ENCODE measurements at regions not wholly inside any gene's neighbourhood (a gene's known extent, or its start where the extent isn't known, plus 50 kb on each side); places are given as distances from the start of the nearest gene placed in this dataset.

- DNase-seq: no peak
Measured at GRCh38 chr3:193997228-193998122, 138.5 kb upstream of the HES1 start.

GRCh38 chr3:193998123-193998448, 137.9 kb upstream of the HES1 start:
- no peak for DNase-seq

- DNase-seq: no peak
Measured at GRCh38 chr3:193998628-193999195, 137.2 kb upstream of the HES1 start.

GRCh38 chr3:194000100-194000499, 135.8 kb upstream of the HES1 start:
- DNase-seq: no peak

- no peak for DNase-seq
Measured at GRCh38 chr3:194000712-194001111, 135.2 kb upstream of the HES1 start.

- no peak for DNase-seq
Measured at GRCh38 chr3:194001728-194002459, 134.1 kb upstream of the HES1 start.

GRCh38 chr3:194003114-194004057, 132.6 kb upstream of the HES1 start:
- DNase-seq: peak; percentile 95

- DNase-seq: no peak
Measured at GRCh38 chr3:194005930-194006501, 129.9 kb upstream of the HES1 start.

GRCh38 chr3:194007592-194008337, 128.2 kb upstream of the HES1 start:
- DNase-seq: no peak

- peak; percentile 36 for DNase-seq
Measured at GRCh38 chr3:194009019-194009418, 126.9 kb upstream of the HES1 start.

GRCh38 chr3:194009892-194010533, 125.9 kb upstream of the HES1 start:
- no peak for DNase-seq

GRCh38 chr3:194011807-194012206, 124.1 kb upstream of the HES1 start:
- no peak for DNase-seq

GRCh38 chr3:194013928-194014327, 122.0 kb upstream of the HES1 start:
- no peak for DNase-seq

GRCh38 chr3:194014756-194015155, 121.2 kb upstream of the HES1 start:
- DNase-seq: no peak

GRCh38 chr3:194019398-194020165, 116.4 kb upstream of the HES1 start:
- DNase-seq: peak; percentile 33

GRCh38 chr3:194022052-194022451, 113.9 kb upstream of the HES1 start:
- DNase-seq: no peak

GRCh38 chr3:194022816-194023215, 113.1 kb upstream of the HES1 start:
- DNase-seq: no peak

- DNase-seq: peak; percentile 68
Measured at GRCh38 chr3:194023501-194024280, 112.3 kb upstream of the HES1 start.

GRCh38 chr3:194025119-194025518, 110.8 kb upstream of the HES1 start:
- DNase-seq: no peak

Data from NCI-H146 (cell line).